Hippocampal formation (tissue), 2 donors: ENCODE measurements at regions not wholly inside any gene's neighbourhood (a gene's known extent, or its start where the extent isn't known, plus 50 kb on each side); places are given as distances from the start of the nearest gene placed in this dataset.

ENCODE experiments used
- DNase-seq, 2 donors: peaks; one replicate each; lab custom pipeline; 2025; lab: John Stamatoyannopoulos, UW

- DNase-seq = no peak
These were observed 147.0 kb downstream of the FGF9 start for GRCh38 chr13:21817878-21818277.

GRCh38 chr13:21822029-21822428 lies 151.2 kb downstream of the FGF9 start:
- no peak for DNase-seq

GRCh38 chr13:21823416-21823815 lies 152.5 kb downstream of the FGF9 start:
- DNase-seq = no peak

- DNase-seq = no peak
These were observed 153.1 kb downstream of the FGF9 start for GRCh38 chr13:21823949-21824348.

GRCh38 chr13:21825186-21825585 lies 154.3 kb downstream of the FGF9 start:
- no peak for DNase-seq

- DNase-seq = no peak
These were observed 154.9 kb downstream of the FGF9 start for GRCh38 chr13:21825801-21826200.

GRCh38 chr13:21826214-21827015 lies 155.5 kb downstream of the FGF9 start:
- no peak for DNase-seq

GRCh38 chr13:21831654-21832324 lies 160.9 kb downstream of the FGF9 start:
- DNase-seq = no peak

GRCh38 chr13:21833921-21834320 lies 163.0 kb downstream of the FGF9 start:
- DNase-seq = no peak

- DNase-seq = no peak
These were observed 163.6 kb downstream of the FGF9 start for GRCh38 chr13:21834521-21834920.

- no peak for DNase-seq
These were observed 166.4 kb downstream of the FGF9 start for GRCh38 chr13:21837288-21837687.

- no peak for DNase-seq
These were observed 167.1 kb downstream of the FGF9 start for GRCh38 chr13:21837841-21838551.

- no peak for DNase-seq
These were observed 175.7 kb downstream of the FGF9 start for GRCh38 chr13:21846605-21847004.

GRCh38 chr13:21849323-21849722 lies 178.4 kb downstream of the FGF9 start:
- no peak for DNase-seq

GRCh38 chr13:21850013-21851006 lies 179.4 kb downstream of the FGF9 start:
- no peak for DNase-seq

- no peak for DNase-seq
These were observed 181.2 kb downstream of the FGF9 start for GRCh38 chr13:21852043-21852442.

GRCh38 chr13:21853779-21854178 lies 182.9 kb downstream of the FGF9 start:
- no peak for DNase-seq

GRCh38 chr13:21868823-21869222 lies 197.9 kb downstream of the FGF9 start:
- DNase-seq = no peak

- DNase-seq = no peak
These were observed 200.5 kb downstream of the FGF9 start for GRCh38 chr13:21871382-21871781.

GRCh38 chr13:21871919-21872318 lies 201.0 kb downstream of the FGF9 start:
- DNase-seq = no peak

- DNase-seq = no peak
These were observed 201.9 kb downstream of the FGF9 start for GRCh38 chr13:21872795-21873194.

- DNase-seq = no peak
These were observed 204.2 kb downstream of the FGF9 start for GRCh38 chr13:21875116-21875515.
